GM23338 (cell line): ENCODE measurements at regions not wholly inside any gene's neighbourhood (a gene's known extent, or its start where the extent isn't known, plus 50 kb on each side); places are given as distances from the start of the nearest gene placed in this dataset.

ENCODE experiments used
- ATAC-seq: fragments of 200-7000 bp; cut with Tn5 transposase; 3 replicates; pipeline ENCODE4 v1.9.1; 2020
- DNase-seq: peaks from one replicate; pipeline ENCODE4 v3.0.0-alpha.2; 2015; ENCODE audit warnings: low spot score
- H2AFZ ChIP-seq: fragments of 200-600 bp; sonication (generic); 2 replicates; pipeline ENCODE4 v1.8.0; 2016; ENCODE audit warnings: antibody characterized with exemption, mild to moderate bottlenecking, moderate library complexity
- H3F3A ChIP-seq: fragments of 200-600 bp; sonication (generic); replicated peaks from 2 replicates; pipeline ENCODE4 v1.8.0; 2017; ENCODE audit warnings: antibody characterized with exemption, mixed run types, low read depth
- H3K27ac ChIP-seq: fragments of 200-600 bp; sonication (generic); 2 replicates; pipeline ENCODE4 v1.6.1; 2016; ENCODE audit warnings: low read depth
- H3K27me3 ChIP-seq: fragments of 200-600 bp; sonication (generic); 2 replicates; pipeline ENCODE4 v1.8.0; 2016; ENCODE audit warnings: mild to moderate bottlenecking, mixed run types, moderate library complexity; ENCODE audit not compliant: insufficient read depth
- H3K36me3 ChIP-seq: fragments of 200-600 bp; sonication (generic); 2 replicates; pipeline ENCODE4 v1.8.0; 2016; ENCODE audit warnings: mild to moderate bottlenecking; ENCODE audit not compliant: insufficient read depth
- H3K4me1 ChIP-seq: fragments of 200-600 bp; sonication (generic); 2 replicates; pipeline ENCODE4 v1.8.0; 2016; ENCODE audit warnings: mild to moderate bottlenecking, moderate library complexity; ENCODE audit not compliant: insufficient read depth
- H3K4me2 ChIP-seq: fragments of 200-600 bp; sonication (generic); 2 replicates; pipeline ENCODE4 v1.7.1; 2017; ENCODE audit warnings: mixed run types
- H3K4me3 ChIP-seq: fragments of 200-600 bp; sonication (generic); 2 replicates; pipeline ENCODE4 v1.6.1; 2016; ENCODE audit warnings: mixed run types
- H3K79me2 ChIP-seq: fragments of 200-600 bp; sonication (generic); replicated peaks from 2 replicates; pipeline ENCODE4 v1.8.0; 2017; ENCODE audit warnings: mild to moderate bottlenecking; ENCODE audit not compliant: insufficient read depth
- H3K9me2 ChIP-seq: fragments of 200-600 bp; sonication (generic); 2 replicates; pipeline ENCODE4 v1.8.0; 2017; ENCODE audit not compliant: insufficient read depth
- H4K20me1 ChIP-seq: fragments of 200-600 bp; sonication (generic); replicated peaks from 2 replicates; pipeline ENCODE4 v1.8.0; 2017; ENCODE audit warnings: mild to moderate bottlenecking; ENCODE audit not compliant: insufficient read depth
- H3K27ac Mint-ChIP-seq: 2 replicates; pipeline ENCODE4 v1.8.0; 2020; ENCODE audit warnings: inconsistent platforms, mild to moderate bottlenecking, moderate library complexity, mixed read lengths
- H3K27me3 Mint-ChIP-seq: 3 replicates; pipeline ENCODE4 v1.8.0; 2022; ENCODE audit warnings: low read depth, mild to moderate bottlenecking, moderate library complexity, mixed read lengths, inconsistent platforms; ENCODE audit not compliant: insufficient read depth, poor library complexity
- H3K36me3 Mint-ChIP-seq: 3 replicates; pipeline ENCODE4 v1.8.0; 2021; ENCODE audit warnings: low read depth, mild to moderate bottlenecking, inconsistent platforms, moderate library complexity, mixed read lengths
- H3K4me1 Mint-ChIP-seq: 3 replicates; pipeline ENCODE4 v1.8.0; 2020; ENCODE audit warnings: mild to moderate bottlenecking, inconsistent platforms, mixed read lengths
- H3K4me3 Mint-ChIP-seq: 3 replicates; pipeline ENCODE4 v1.8.0; 2021; ENCODE audit warnings: moderate library complexity, mild to moderate bottlenecking, inconsistent platforms, mixed read lengths
- H3K9me3 Mint-ChIP-seq: 3 replicates; pipeline ENCODE4 v1.8.0; 2020; ENCODE audit warnings: moderate library complexity, mild to moderate bottlenecking, inconsistent platforms, mixed read lengths
- CREB1 ChIP-seq: fragments of 250-450 bp; sonication (Bioruptor Pico); IDR thresholded peaks from 2 replicates; pipeline ENCODE4 v1.5.0; 2020; ENCODE audit warnings: low read depth, mild to moderate bottlenecking, moderate library complexity
- CTCF ChIP-seq, 2 experiments: fragments of 200-600 bp in 1 of 2; sonication (generic) in 1 of 2; conservative IDR thresholded peaks; 2 replicates each; pipeline versions ENCODE4 v1.5.1 to v1.6.1; 2016 to 2017; ENCODE audit warnings: antibody characterized with exemption in 2 of 2, low read depth in 2 of 2, mild to moderate bottlenecking in 2 of 2, moderate library complexity in 1 of 2
- ETS1 ChIP-seq: IDR thresholded peaks from 2 replicates; pipeline ENCODE4 v1.6.1; 2016; ENCODE audit warnings: antibody characterized with exemption
- EZH2 ChIP-seq: fragments of 200-600 bp; sonication (generic); IDR thresholded peaks from one replicate; pipeline ENCODE4 v1.8.0; 2017; ENCODE audit warnings: antibody characterized with exemption, mild to moderate bottlenecking, low read depth; ENCODE audit not compliant: unreplicated experiment
- EZH2phosphoT487 ChIP-seq: fragments of 200-600 bp; sonication (generic); IDR thresholded peaks from one replicate; pipeline ENCODE4 v1.8.1; 2018; ENCODE audit warnings: antibody characterized with exemption; ENCODE audit not compliant: unreplicated experiment
- JUNB ChIP-seq: IDR thresholded peaks from one replicate; pipeline ENCODE4 v1.6.1; 2016; ENCODE audit warnings: antibody characterized with exemption; ENCODE audit not compliant: unreplicated experiment
- NANOG ChIP-seq: IDR thresholded peaks from 2 replicates; pipeline ENCODE4 v1.6.1; 2016; ENCODE audit warnings: antibody characterized with exemption, borderline replicate concordance
- POLR2AphosphoS5 ChIP-seq: IDR thresholded peaks from 2 replicates; pipeline ENCODE4 v1.6.1; 2016; ENCODE audit warnings: antibody characterized with exemption, low read depth
- REST ChIP-seq: IDR thresholded peaks from one replicate; pipeline ENCODE4 v1.6.1; 2018; ENCODE audit warnings: antibody characterized with exemption; ENCODE audit not compliant: unreplicated experiment
- STAT1 ChIP-seq: IDR thresholded peaks from one replicate; pipeline ENCODE4 v1.6.1; 2016; ENCODE audit warnings: antibody characterized with exemption; ENCODE audit not compliant: unreplicated experiment
- ZNF114 ChIP-seq: fragments of 250-450 bp; sonication (Bioruptor Pico); IDR thresholded peaks from 2 replicates; pipeline ENCODE4 v1.5.0; 2020; ENCODE audit warnings: mild to moderate bottlenecking, moderate library complexity
- ZNF331 ChIP-seq: fragments of 250-450 bp; sonication (Bioruptor Pico); IDR thresholded peaks from 2 replicates; pipeline ENCODE4 v1.5.0; 2020; ENCODE audit warnings: low read depth, mild to moderate bottlenecking, moderate library complexity
- ZNF462 ChIP-seq: fragments of 250-450 bp; sonication (Bioruptor Pico); IDR thresholded peaks from 2 replicates; pipeline ENCODE4 v1.5.0; 2020; ENCODE audit warnings: mild to moderate bottlenecking, moderate library complexity

- no peak overlapping the region for H3K4me3 ChIP-seq
- H3K36me3 ChIP-seq: no peaks in the 10 kb centered on the region
- no peak overlapping the region for H2AFZ ChIP-seq
- H3K79me2 ChIP-seq: no peaks in the 10 kb centered on the region
- no peak for ATAC-seq
- DNase-seq: no peak
- H3F3A ChIP-seq: no peaks in the 10 kb centered on the region
- H3K9me2 ChIP-seq: 0 out of 2 replicates have a peak, but pooled peaks cover 3% of the 10 kb centered on the region
- Mint-ChIP-seq H3K4me1 (peaks cover 4% of the 10 kb centered on the region; the same call in 1 of the 3 replicates), H3K36me3 (no peaks in the 10 kb centered on the region), H3K27me3 (no peaks in the 10 kb centered on the region), H3K27ac (no peak overlapping the region), H3K4me3 (no peak overlapping the region), H3K9me3 (no peaks in the 10 kb centered on the region)
- no peak overlapping the region for H3K4me2 ChIP-seq
- no peaks in the 10 kb centered on the region for H3K4me1 ChIP-seq
- H3K27me3 ChIP-seq: no peaks in the 10 kb centered on the region
- TF ChIP-seq ZNF114 (CRISPR knock-in tag) (no peak), NANOG (no peak), STAT1 (no peak), CREB1 (CRISPR knock-in tag) (no peak), REST (no peak), EZH2 (no peak), ZNF331 (CRISPR knock-in tag) (no peak), EZH2phosphoT487 (no peak), ZNF462 (CRISPR knock-in tag) (no peak), CTCF (conservative IDR thresholded peaks at IDR 0.05; ENCODE audit: low read depth in 2 of 2) (no peak), JUNB (no peak), POLR2AphosphoS5 (no peak), ETS1 (no peak)
- no peak overlapping the region for H3K27ac ChIP-seq
- H4K20me1 ChIP-seq: no peaks in the 10 kb centered on the region
Measured at GRCh38 chr14:59093902-59094301, 94.6 kb upstream of the DAAM1 start.
